HG02852 (cell line): ENCODE measurements at regions not wholly inside any gene's neighbourhood (a gene's known extent, or its start where the extent isn't known, plus 50 kb on each side); places are given as distances from the start of the nearest gene placed in this dataset.
"Not testable (repeated sequence)": the region's sequence is repeated elsewhere in the genome, so short reads cannot be mapped to it uniquely, and the experiment has no call there.

Experiments used
- ATAC-seq: cut with Tn5 transposase; IDR thresholded peaks from one replicate; pipeline ENCODE4 v1.9.1; 2021; ENCODE audit warnings: mild to moderate bottlenecking, moderate library complexity; ENCODE audit not compliant: unreplicated experiment

DNA sequence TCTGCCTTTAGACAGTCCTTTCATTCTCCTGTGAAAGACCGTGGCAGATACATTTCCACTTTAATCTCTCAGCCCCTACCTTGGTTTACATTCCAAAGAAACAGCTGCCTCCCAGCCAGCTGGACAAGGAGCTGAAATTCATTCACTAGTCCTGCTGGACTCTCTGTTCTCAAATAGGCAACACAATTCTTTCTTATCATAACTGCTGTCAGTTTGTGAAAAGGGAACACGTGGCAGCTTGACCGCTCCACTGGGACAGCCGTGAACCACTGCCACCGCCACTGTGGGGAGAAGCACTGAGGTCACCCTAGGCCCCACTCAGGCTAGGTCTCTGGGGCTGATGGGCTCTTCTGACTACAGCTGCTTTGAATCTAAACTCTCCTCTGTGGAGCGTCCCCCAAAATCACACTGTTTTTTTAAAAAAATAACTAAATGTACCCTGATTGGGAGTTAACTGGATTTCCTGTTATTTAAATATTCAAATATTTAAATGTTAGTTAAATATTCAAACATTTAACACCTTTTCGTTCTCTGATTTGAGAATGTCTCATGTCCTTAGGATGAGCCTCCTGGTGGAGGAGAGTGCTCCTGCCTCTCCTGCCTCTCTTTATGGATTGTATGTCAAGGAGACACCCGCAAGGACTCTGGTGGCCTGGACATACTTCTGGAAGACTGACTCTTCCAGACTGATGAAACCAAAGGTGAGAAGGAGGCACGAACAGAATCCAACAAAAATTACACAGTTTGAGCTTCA lies 120.1 kb downstream of the BOD1 start:
- no peak for ATAC-seq

- ATAC-seq: no peak
Observed at GRCh38 chr5:173495225-173495904, 121.1 kb downstream of the BOD1 start.

- ATAC-seq: no peak
Observed at GRCh38 chr5:173494446-173494845, 122.0 kb downstream of the BOD1 start.

DNA sequence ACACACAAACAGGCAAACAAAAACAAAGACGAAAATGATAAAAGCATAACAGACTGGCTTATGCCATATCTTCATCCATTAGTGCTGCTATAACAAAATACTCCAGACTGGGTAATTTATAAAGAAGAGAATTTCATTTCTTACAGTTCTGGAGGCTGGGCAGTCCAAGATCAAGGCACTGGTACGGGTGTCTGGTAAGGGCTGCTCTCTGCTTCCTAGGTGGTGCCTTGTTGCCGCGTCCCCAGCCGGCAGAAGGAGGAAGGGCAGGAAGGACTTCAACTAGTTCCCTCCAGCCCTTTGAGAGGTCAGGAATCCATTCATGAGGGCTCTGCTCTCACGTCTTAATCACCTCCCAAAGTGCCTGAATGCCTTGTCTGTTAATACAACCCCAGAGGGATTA lies 122.6 kb downstream of the BOD1 start:
- no peak for ATAC-seq

GRCh38 chr5:173493040-173493439 lies 123.4 kb downstream of the BOD1 start:
- ATAC-seq: no peak

DNA sequence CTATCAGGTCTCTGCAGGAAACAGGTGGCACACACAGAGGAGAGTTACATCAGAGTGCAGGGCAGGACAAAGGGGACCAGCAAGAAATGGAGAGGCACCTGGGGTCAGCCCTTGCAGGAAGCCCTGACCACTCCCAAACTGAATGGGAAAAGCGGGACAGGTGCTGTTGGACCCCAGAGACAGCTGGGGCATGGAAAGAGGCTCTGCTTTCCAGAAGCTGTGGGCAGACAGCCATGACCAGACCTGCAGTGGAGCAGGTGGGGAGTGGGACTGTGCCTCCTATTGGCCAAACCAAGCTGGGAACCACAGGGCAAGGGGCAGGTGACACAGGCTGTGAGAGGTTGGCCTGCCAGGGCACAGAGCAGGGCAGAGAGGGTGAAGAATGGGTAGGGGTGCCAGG lies 125.8 kb downstream of the BOD1 start:
- ATAC-seq: no peak

GRCh38 chr5:173488144-173488543 lies 128.3 kb downstream of the BOD1 start:
- ATAC-seq: no peak

DNA sequence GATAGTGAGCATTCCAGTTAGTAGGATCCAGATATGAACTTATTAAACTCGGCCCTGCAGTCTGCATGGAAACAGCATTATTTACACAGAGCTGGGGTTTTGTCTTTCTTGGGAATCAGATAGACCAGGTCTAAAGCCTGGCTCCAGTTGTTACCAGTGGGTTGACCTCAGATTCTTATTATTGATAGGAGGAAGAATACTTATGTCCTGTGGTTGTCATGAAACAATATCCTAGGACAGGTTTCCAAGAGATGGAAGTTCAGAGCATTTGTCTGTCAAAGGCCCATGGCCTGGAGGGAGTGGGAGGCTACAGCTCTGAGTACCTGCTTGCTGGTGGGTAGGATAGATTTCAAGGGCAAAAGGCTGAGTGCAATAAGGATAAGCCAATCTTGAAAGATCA lies 129.2 kb downstream of the BOD1 start:
- no peak for ATAC-seq

GRCh38 chr5:173486355-173487225 lies 129.9 kb downstream of the BOD1 start:
- no peak for ATAC-seq

GRCh38 chr5:173484569-173484968 lies 131.9 kb downstream of the BOD1 start:
- ATAC-seq: no peak

DNA sequence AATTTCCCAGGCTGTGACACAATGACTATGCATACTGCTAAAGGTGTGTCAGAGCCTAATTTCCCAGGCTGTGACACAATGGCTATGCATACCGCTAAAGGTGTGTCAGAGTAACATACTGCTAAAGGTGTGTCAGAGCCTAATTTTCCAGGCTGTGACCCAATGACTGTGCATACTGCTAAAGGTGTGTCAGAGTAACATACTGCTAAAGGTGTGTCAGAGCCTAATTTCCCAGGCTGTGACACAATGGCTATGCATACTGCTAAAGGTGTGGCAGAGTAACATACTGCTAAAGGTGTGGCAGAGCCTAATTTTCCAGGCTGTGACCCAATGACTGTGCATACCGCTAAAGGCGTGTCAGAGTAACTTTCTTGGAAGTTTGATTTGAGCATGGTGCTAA lies 132.9 kb downstream of the BOD1 start:
- ATAC-seq: not testable (repeated sequence)

DNA sequence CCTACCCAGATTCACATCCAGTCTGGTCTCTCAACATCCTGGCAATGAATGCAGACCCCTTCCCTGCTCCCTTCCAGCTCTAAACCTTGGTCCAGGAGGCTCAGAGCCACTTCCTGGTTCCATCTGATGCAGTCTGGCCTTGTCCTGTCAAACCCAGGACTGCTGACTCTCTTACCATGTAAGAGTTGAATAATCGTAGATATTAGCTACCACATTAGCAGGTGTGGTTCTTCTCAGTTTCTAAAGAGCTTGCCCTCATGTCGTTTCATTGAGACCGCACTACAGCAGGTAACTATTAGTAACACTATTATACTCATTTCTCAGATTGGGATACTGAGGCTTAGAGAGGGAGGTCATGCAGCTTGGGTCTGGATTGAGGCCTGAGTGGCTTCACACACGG lies 133.3 kb downstream of the BOD1 start:
- ATAC-seq: no peak

DNA sequence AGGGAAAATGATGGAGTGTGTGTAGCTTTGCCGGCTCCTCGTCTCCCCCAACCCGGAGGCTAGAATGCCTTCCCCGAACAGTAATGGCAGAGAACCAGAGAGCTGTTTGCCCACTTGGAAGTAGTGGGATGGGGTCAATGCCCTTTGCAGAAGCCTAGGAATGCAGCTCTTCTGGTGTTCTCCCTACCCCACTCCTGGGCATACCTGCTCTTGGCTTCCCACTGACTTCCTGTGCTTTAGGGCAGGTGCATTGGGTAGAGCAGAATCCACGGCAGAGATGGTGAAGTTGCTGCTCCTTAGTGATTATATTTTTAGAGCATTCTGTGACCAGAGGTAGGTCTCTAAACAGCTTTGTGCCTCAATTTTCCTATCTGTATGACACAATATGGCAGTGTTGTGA lies 134.6 kb downstream of the BOD1 start:
- ATAC-seq: no peak

DNA sequence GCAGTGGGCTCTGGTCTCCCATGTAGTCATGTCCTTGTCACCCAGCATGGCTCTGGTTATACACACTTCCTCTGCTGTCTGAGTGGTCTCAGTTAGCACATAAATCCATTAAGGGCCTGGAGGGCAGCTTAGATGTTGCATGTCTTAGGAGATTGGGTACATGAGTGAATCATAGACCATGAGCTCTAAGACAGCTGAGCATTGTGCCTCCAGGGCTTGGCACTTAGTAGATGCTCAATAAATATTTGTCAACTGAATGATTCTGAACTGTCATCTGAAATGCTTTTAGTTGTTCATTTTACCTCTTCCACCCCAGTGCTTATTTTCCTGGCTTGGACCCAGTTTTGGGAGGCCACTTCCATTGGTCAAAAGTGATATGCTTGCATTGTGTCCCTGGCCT lies 135.6 kb downstream of the BOD1 start:
- ATAC-seq: no peak

- no peak for ATAC-seq
Observed at GRCh38 chr5:173479711-173480110, 136.7 kb downstream of the BOD1 start.

GRCh38 chr5:173477345-173478040 lies 139.0 kb downstream of the BOD1 start:
- no peak for ATAC-seq

- no peak for ATAC-seq
Observed at GRCh38 chr5:173475780-173476179, 140.7 kb downstream of the BOD1 start.

DNA sequence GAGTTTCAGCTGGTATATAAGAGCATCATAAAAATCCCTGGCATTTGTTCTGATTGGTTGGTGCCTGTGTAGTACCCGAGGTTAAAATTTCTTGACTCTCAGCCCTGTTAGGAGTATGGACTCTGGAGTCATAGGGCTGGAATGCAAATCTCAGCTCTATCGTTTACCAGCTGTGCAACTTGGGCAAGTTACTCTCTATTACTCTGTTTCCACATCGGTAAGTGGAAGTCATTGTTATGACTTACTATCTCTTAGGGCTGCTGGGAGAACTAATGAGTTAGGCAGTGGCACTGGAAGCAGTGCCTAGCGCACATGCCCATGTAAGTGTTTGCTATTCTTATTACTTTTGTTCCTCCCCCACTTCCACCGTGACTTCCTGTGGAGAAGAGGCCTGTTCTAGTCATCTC lies 141.6 kb downstream of the BOD1 start:
- no peak for ATAC-seq

GRCh38 chr5:173473288-173473687 lies 143.2 kb downstream of the BOD1 start:
- no peak for ATAC-seq

DNA sequence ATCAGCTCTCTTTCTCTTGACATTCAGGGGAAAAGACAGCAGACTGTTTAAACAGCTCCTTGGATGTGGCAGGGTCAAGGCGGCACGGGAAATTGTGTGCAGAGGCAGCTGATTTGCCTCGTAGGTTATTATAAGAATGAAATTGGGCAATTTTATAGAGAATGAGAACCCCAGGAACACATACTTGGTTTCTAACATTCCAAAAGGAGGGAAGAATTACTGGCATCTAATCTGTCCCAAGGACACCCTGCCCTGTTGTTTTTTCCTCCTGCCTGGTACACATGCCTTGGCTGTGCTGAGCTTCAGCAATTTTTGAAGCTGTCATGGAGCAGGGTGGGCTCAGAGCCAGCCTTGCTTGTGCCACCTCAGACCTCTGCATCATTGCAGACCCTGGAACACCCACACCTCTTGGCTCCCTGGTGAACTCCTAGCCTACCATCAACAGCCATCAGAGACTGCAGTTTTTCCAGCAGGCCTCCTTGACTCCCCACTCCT lies 143.6 kb downstream of the BOD1 start:
- no peak for ATAC-seq

DNA sequence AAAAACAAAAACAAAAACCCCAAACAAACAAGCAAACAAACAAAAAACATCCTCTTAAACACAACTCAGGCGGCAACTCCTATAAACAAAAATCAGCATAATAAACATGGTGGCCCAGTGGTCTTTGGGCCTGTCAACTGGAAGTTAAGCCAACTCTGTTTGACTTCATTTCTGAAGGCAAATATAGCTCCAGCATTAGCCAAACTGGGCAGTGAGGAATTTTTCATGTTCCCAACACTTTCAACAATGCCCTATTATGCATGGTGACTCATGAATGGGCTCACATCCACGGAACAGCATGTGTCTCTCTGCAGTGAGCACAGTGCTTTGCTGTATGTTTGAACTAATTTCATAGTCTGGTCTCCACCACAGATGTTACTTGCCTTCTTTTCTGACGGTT lies 143.9 kb upstream of the STC2 start:
- no peak for ATAC-seq
